Prostate gland (tissue), 2 donors: ENCODE measurements at regions not wholly inside any gene's neighbourhood (a gene's known extent, or its start where the extent isn't known, plus 50 kb on each side); places are given as distances from the start of the nearest gene placed in this dataset.

ENCODE experiments used
- POLR2A ChIP-seq: fragments of 450-650 bp; IDR thresholded peaks from one replicate; pipeline ENCODE4 v1.6.1; 2016; ENCODE audit warnings: antibody characterized with exemption, mild to moderate bottlenecking
- TF ChIP-seq, protein P1 (sequence below), 4 experiments: fragments of 200-600 bp in 2 of 4; fragments of 450-650 bp in 2 of 4; sonication (generic) in 2 of 4; IDR thresholded peaks; 1 replicate in 3 of 4; 2 replicates in 1 of 4; pipeline ENCODE4 v1.5.1; 2016 to 2019; ENCODE audit warnings: antibody characterized with exemption in 4 of 4, mild to moderate bottlenecking in 2 of 4, moderate library complexity in 2 of 4

DNA sequence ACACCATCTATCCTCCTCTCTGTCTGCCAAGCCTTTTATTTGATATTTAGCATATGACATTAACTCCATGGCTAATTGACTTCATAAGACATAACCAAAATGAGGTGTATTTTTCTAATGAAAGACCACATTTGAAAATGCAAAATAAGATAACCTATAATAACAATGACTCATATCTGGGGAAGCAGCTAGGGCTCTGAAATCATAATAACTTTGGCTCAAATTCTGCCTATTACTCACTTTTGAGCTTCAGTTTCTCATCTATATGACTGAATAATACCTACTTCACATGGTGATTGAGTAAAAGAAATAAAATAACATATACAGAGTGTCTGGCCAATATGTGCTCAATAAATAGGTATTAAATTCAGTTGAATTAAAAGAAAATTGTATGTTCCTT lies 1419.8 kb upstream of the TENM4 start:
- TF ChIP-seq, protein P1, sequence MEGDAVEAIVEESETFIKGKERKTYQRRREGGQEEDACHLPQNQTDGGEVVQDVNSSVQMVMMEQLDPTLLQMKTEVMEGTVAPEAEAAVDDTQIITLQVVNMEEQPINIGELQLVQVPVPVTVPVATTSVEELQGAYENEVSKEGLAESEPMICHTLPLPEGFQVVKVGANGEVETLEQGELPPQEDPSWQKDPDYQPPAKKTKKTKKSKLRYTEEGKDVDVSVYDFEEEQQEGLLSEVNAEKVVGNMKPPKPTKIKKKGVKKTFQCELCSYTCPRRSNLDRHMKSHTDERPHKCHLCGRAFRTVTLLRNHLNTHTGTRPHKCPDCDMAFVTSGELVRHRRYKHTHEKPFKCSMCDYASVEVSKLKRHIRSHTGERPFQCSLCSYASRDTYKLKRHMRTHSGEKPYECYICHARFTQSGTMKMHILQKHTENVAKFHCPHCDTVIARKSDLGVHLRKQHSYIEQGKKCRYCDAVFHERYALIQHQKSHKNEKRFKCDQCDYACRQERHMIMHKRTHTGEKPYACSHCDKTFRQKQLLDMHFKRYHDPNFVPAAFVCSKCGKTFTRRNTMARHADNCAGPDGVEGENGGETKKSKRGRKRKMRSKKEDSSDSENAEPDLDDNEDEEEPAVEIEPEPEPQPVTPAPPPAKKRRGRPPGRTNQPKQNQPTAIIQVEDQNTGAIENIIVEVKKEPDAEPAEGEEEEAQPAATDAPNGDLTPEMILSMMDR (IDR thresholded peaks at IDR 0.05) = no peak
- TF ChIP-seq POLR2A = no peak
